Thoracic aorta (tissue), 2 donors: ENCODE measurements at regions not wholly inside any gene's neighbourhood (a gene's known extent, or its start where the extent isn't known, plus 50 kb on each side); places are given as distances from the start of the nearest gene placed in this dataset.

Source experiments
- ATAC-seq: fragments of 150-250 bp; one replicate; pipeline ENCODE4 v1.8.0; 2017; ENCODE audit warnings: low read depth; ENCODE audit not compliant: insufficient number of reproducible peaks, low FRiP score
- DNase-seq: peaks from one replicate; pipeline ENCODE4 v3.0.0-alpha.2; 2020; ENCODE audit warnings: low spot score
- H3K27ac ChIP-seq, 2 donors: fragments of 200-600 bp; sonication (generic); 1 replicate in 1 of 2; 2 replicates in 1 of 2; pipeline ENCODE4 v1.5.1; 2016; ENCODE audit warnings: mild to moderate bottlenecking in 2 of 2, moderate library complexity in 2 of 2
- H3K27me3 ChIP-seq: fragments of 200-600 bp; sonication (generic); replicated peaks from 2 replicates; pipeline ENCODE4 v1.6.0; 2016; ENCODE audit warnings: mild to moderate bottlenecking; ENCODE audit not compliant: insufficient read depth
- H3K36me3 ChIP-seq: fragments of 200-600 bp; sonication (generic); one replicate; pipeline ENCODE4 v1.5.1; 2016
- H3K4me1 ChIP-seq, 2 donors: fragments of 200-600 bp; sonication (generic); 1 replicate in 1 of 2; 2 replicates in 1 of 2; pipeline versions ENCODE4 v1.5.1 to v1.6.0; 2016; ENCODE audit warnings: low read depth in 2 of 2, mild to moderate bottlenecking in 1 of 2; ENCODE audit not compliant: control insufficient read depth in 1 of 2
- H3K4me3 ChIP-seq: fragments of 200-600 bp; sonication (generic); 2 replicates; pipeline ENCODE4 v1.5.1; 2016; ENCODE audit warnings: mild to moderate bottlenecking
- H3K9me3 ChIP-seq: fragments of 200-600 bp; sonication (generic); 2 replicates; pipeline ENCODE4 v1.5.1; 2016
- TF ChIP-seq, protein P1 (sequence below): fragments of 200-600 bp; sonication (generic); IDR thresholded peaks from one replicate; pipeline ENCODE4 v1.5.1; 2019; ENCODE audit warnings: antibody characterized with exemption

DNA sequence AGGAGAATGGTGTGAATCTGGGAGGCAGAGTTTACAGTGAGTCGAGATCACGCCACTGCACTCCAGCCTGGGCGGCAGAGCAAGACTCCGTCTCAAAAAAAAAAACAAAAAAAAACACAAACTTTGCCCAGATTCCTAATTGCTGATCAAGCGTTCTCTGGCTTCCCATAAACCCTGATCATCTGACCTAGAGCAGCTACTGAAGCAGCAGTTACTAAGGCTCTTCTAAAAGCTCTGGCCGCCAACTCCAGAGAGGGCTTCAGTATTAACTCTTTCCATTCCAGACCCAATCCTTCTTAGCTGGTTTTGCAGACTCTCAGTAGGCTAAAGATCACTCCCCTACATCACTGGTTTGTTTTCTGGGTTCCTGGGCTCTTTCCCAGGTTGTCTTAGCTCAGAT lies 201.6 kb downstream of the IGSF11 start:
- TF ChIP-seq, protein P1, sequence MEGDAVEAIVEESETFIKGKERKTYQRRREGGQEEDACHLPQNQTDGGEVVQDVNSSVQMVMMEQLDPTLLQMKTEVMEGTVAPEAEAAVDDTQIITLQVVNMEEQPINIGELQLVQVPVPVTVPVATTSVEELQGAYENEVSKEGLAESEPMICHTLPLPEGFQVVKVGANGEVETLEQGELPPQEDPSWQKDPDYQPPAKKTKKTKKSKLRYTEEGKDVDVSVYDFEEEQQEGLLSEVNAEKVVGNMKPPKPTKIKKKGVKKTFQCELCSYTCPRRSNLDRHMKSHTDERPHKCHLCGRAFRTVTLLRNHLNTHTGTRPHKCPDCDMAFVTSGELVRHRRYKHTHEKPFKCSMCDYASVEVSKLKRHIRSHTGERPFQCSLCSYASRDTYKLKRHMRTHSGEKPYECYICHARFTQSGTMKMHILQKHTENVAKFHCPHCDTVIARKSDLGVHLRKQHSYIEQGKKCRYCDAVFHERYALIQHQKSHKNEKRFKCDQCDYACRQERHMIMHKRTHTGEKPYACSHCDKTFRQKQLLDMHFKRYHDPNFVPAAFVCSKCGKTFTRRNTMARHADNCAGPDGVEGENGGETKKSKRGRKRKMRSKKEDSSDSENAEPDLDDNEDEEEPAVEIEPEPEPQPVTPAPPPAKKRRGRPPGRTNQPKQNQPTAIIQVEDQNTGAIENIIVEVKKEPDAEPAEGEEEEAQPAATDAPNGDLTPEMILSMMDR = no peak
- no peak for DNase-seq
- Histone ChIP-seq H3K27me3 (no peaks in the 10 kb centered on the region), H3K4me3 (no peak overlapping the region), H3K27ac (no peak overlapping the region), H3K36me3 (no peaks in the 10 kb centered on the region), H3K9me3 (no peaks in the 10 kb centered on the region), H3K4me1 (no peaks in the 10 kb centered on the region)
- no peak for ATAC-seq

DNA sequence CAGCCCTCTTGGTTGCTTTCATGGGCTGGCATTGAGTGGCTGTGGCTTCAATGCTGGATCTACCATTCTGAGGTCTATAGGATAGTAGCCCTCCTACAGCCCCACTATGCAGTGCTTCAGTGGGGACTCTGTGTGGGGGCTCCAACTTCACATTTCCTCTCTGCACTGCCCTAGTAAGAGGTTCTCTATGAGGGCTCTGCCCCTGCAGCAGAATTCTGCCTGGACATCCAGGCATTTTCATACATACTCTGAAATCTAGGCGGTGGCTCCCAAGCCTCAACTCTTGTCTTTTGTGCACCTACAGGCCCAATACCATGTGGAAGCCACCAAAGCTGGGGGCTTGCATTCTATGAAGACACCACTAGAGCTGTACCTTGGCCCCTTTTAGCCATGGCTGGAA lies 195.8 kb downstream of the IGSF11 start:
- H3K27ac ChIP-seq = no peak overlapping the region
- H3K36me3 ChIP-seq = no peaks in the 10 kb centered on the region
- DNase-seq (no peak), ATAC-seq (no peak)
- H3K4me3 ChIP-seq = no peak overlapping the region
- no peaks in the 10 kb centered on the region for H3K4me1 ChIP-seq
- TF ChIP-seq, protein P1 = no peak
- peaks cover 7% of the 10 kb centered on the region for H3K9me3 ChIP-seq
- H3K27me3 ChIP-seq = no peaks in the 10 kb centered on the region

DNA sequence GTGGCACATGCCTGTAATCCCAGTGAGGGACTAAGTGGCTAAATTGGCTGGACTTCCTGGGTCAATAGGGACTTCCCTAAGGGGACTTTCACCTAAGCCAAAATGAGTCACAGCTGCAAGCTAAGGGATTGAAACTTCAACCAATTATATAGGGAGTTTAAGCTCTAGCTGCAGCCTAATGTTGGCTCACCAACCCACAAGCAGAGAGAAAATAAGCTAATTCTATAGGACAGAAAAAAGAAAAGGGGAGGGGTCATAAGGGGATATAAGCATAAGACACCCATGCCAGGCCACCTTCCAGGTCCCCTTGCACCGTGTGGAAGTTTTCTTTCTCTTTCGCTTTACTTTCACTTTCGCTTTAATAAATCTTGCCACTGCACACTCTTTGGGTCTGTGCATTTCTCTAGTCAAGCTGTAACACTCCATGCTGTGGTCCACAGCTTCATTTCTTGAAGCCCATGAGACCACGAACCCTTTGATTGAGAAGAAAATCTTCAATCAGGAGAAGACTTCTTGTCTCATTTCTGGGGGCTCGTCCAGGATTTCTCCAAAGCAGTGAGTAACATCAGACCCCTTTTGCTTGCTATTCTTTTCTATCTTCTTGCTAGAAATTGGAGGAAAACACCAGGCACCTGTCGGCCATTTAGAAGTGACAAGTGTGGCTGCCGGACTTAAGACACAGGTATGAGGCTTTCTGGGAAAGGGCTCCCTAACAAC lies 192.3 kb downstream of the IGSF11 start:
- DNase-seq (no peak), ATAC-seq (no peak)
- Histone ChIP-seq H3K4me3 (no peak overlapping the region), H3K27me3 (no peaks in the 10 kb centered on the region), H3K27ac (no peak overlapping the region), H3K36me3 (no peaks in the 10 kb centered on the region), H3K4me1 (no peaks in the 10 kb centered on the region), H3K9me3 (peaks cover 7% of the 10 kb centered on the region)
- TF ChIP-seq, protein P1 = no peak

DNA sequence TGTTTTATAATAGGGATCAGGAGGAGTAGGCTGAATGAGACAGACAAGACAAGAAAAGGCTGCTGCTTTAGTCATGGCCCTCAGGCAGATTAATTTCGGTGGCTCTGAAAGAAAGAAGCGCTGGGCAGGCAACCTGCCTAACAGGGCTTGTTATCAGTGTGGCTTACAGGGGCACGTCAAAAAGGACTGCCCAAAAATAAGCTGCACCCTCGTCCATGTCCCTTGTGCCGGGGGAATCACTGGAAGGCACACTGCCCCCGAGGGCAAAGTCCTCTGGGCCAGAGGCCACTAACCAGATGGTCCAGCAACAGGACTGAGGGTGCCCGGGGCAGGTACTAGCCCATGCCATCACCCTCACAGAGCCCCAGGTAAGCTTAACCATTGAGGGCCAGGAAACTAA lies 188.5 kb downstream of the IGSF11 start:
- H3K9me3 ChIP-seq = peaks cover 7% of the 10 kb centered on the region
- no peaks in the 10 kb centered on the region for H3K27me3 ChIP-seq
- TF ChIP-seq, protein P1 = no peak
- H3K36me3 ChIP-seq = no peaks in the 10 kb centered on the region
- no peak overlapping the region for H3K27ac ChIP-seq
- ATAC-seq = no peak
- H3K4me3 ChIP-seq = no peak overlapping the region
- DNase-seq = no peak
- H3K4me1 ChIP-seq = no peaks in the 10 kb centered on the region
